Neural progenitor cell (in vitro differentiated cells): ENCODE measurements at regions not wholly inside any gene's neighbourhood (a gene's known extent, or its start where the extent isn't known, plus 50 kb on each side); places are given as distances from the start of the nearest gene placed in this dataset.

Experiments used
- DNase-seq: peaks from one replicate; pipeline ENCODE4 v3.0.0-alpha.2; 2016; ENCODE audit warnings: low spot score
- H2AFZ ChIP-seq: fragments of 200-600 bp; sonication (generic); replicated peaks from 2 replicates; pipeline ENCODE4 v1.6.1; 2016; ENCODE audit warnings: antibody characterized with exemption
- H3F3A ChIP-seq: fragments of 200-600 bp; sonication (generic); 2 replicates; pipeline ENCODE4 v1.6.1; 2016; ENCODE audit warnings: antibody characterized with exemption, low read depth
- H3K27ac ChIP-seq: fragments of 200-600 bp; sonication (generic); 2 replicates; pipeline ENCODE4 v1.5.1; 2016; ENCODE audit warnings: mild to moderate bottlenecking
- H3K27me3 ChIP-seq: fragments of 200-600 bp; sonication (generic); 2 replicates; pipeline ENCODE4 v1.6.1; 2016; ENCODE audit warnings: mild to moderate bottlenecking, moderate library complexity
- H3K36me3 ChIP-seq: fragments of 200-600 bp; sonication (generic); 2 replicates; pipeline ENCODE4 v1.5.1; 2016
- H3K4me1 ChIP-seq: fragments of 200-600 bp; sonication (generic); 2 replicates; pipeline ENCODE4 v1.6.1; 2016; ENCODE audit warnings: mixed run types
- H3K4me2 ChIP-seq: fragments of 200-600 bp; sonication (generic); 2 replicates; pipeline ENCODE4 v1.6.1; 2016
- H3K4me3 ChIP-seq: fragments of 200-600 bp; sonication (generic); 2 replicates; pipeline ENCODE4 v1.5.1; 2016
- H3K79me2 ChIP-seq: fragments of 200-600 bp; sonication (generic); 2 replicates; pipeline ENCODE4 v1.6.1; 2016; ENCODE audit warnings: low read depth
- H3K9ac ChIP-seq: fragments of 200-600 bp; sonication (generic); 2 replicates; pipeline ENCODE4 v1.6.1; 2016
- H3K9me3 ChIP-seq: fragments of 200-600 bp; sonication (generic); 2 replicates; pipeline ENCODE4 v1.5.1; 2016; ENCODE audit warnings: low read depth
- H4K20me1 ChIP-seq: fragments of 200-600 bp; sonication (generic); 2 replicates; pipeline ENCODE4 v1.6.1; 2016; ENCODE audit warnings: low read depth
- H3K27ac Mint-ChIP-seq: 3 replicates; pipeline ENCODE4 v1.8.0; 2021; ENCODE audit warnings: mixed read lengths
- H3K27me3 Mint-ChIP-seq: 2 replicates; pipeline ENCODE4 v1.8.0; 2022; ENCODE audit warnings: low read depth, mild to moderate bottlenecking, inconsistent platforms, moderate library complexity, mixed read lengths; ENCODE audit not compliant: insufficient read depth
- H3K36me3 Mint-ChIP-seq: 3 replicates; pipeline ENCODE4 v1.8.0; 2021; ENCODE audit warnings: mixed read lengths
- H3K4me1 Mint-ChIP-seq: 3 replicates; pipeline ENCODE4 v1.8.0; 2021; ENCODE audit warnings: mixed read lengths
- H3K4me3 Mint-ChIP-seq: 3 replicates; pipeline ENCODE4 v1.8.0; 2021; ENCODE audit warnings: mild to moderate bottlenecking, moderate library complexity, mixed read lengths
- H3K9me3 Mint-ChIP-seq: 3 replicates; pipeline ENCODE4 v1.8.0; 2020; ENCODE audit warnings: mixed read lengths
- CTCF ChIP-seq: fragments of 200-600 bp; sonication (generic); IDR thresholded peaks from 2 replicates; pipeline ENCODE4 v1.5.1; 2017; ENCODE audit warnings: antibody characterized with exemption, mild to moderate bottlenecking
- EZH2 ChIP-seq: fragments of 200-600 bp; sonication (generic); IDR thresholded peaks from 2 replicates; pipeline ENCODE4 v1.6.1; 2017; ENCODE audit warnings: antibody characterized with exemption, mild to moderate bottlenecking, moderate library complexity
- EZH2phosphoT487 ChIP-seq: fragments of 200-600 bp; sonication (generic); IDR thresholded peaks from 2 replicates; pipeline ENCODE4 v1.6.1; 2017; ENCODE audit warnings: antibody characterized with exemption

DNA sequence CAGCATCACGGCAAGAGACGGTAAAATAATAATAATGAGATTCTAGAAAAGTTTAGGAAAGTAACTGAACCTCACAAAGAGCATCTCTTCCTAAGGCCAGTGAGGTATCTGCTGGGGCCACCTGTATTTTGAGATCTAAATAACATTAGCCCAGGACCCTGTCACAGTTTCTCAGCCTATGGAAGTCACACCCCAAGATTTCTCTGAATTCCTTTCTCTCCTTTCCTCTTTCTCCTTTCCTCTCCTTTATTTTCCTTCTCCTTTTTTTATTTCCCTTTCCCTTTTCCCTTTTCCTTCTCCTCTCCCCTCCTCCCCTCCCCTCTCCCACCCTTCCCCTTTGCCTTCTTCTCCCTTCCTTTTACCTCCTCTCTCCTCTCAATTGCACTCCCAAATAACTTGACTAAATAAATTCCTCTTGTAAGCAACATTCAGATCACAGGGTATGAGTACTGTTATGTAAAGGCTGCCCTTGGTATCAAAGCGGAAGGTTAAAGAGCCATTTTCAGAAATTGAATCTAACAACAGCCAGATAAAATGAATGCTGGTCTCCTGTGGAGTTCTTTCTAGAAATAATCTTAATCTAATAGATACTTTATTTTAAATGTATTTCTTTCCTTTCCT lies 506.2 kb downstream of the EPM2A start:
- Histone ChIP-seq H3K27ac (no peak overlapping the region), H3K79me2 (no peaks in the 10 kb centered on the region), H4K20me1 (no peaks in the 10 kb centered on the region), H3K9me3 (no peaks in the 10 kb centered on the region), H3K36me3 (no peaks in the 10 kb centered on the region), H3K27me3 (no peaks in the 10 kb centered on the region), H3K4me1 (no peaks in the 10 kb centered on the region), H3F3A (no peaks in the 10 kb centered on the region), H3K9ac (no peak overlapping the region), H3K4me2 (no peak overlapping the region), H3K4me3 (no peak overlapping the region), H2AFZ (no peak overlapping the region)
- TF ChIP-seq EZH2 (no peak), CTCF (no peak), EZH2phosphoT487 (no peak)
- peaks cover 8% of the 10 kb centered on the region for H3K9me3 Mint-ChIP-seq
- H3K4me1 Mint-ChIP-seq, result peaks cover 2% of the 10 kb centered on the region
- H3K36me3 Mint-ChIP-seq, result no peaks in the 10 kb centered on the region
- no peak overlapping the region for H3K27ac Mint-ChIP-seq
- H3K4me3 Mint-ChIP-seq, result no peak overlapping the region
- peaks cover 3% of the 10 kb centered on the region for H3K27me3 Mint-ChIP-seq
- no peak for DNase-seq

GRCh38 chr6:145233955-145234354 lies 501.4 kb downstream of the EPM2A start:
- H3K4me3 Mint-ChIP-seq, result no peak overlapping the region
- H3K36me3 Mint-ChIP-seq, result no peaks in the 10 kb centered on the region

DNA sequence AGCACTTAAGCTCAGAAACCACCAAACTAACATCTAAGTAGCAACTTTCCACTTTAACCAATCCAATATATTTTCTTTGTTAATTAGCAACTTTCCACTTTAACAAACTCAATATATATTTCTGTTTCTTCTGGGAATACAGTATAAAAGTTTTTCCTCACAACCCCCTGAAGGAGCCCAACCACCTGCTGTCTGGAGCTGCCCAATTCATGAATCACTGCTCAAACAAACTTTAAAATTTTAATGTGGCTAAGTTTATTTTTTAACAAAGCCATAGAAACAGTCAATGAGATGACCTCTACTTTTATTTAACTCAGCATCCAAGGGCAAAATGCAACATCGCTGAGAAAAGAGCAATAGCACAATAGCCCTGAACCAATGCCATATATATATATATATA lies 500.1 kb downstream of the EPM2A start:
- Mint-ChIP-seq H3K27ac (no peak overlapping the region), H3K4me3 (no peak overlapping the region), H3K9me3 (peaks cover 9% of the 10 kb centered on the region), H3K36me3 (no peaks in the 10 kb centered on the region), H3K4me1 (peaks cover 13% of the 10 kb centered on the region), H3K27me3 (peaks cover 5% of the 10 kb centered on the region)
- Histone ChIP-seq H3K4me2 (no peak overlapping the region), H3K9ac (no peak overlapping the region), H3K4me3 (no peak overlapping the region), H3K79me2 (no peaks in the 10 kb centered on the region), H3K4me1 (peaks cover 17% of the 10 kb centered on the region), H4K20me1 (no peaks in the 10 kb centered on the region), H3K27ac (no peak overlapping the region), H3K9me3 (no peaks in the 10 kb centered on the region), H3K27me3 (no peaks in the 10 kb centered on the region), H3F3A (peaks cover 4% of the 10 kb centered on the region), H2AFZ (no peak overlapping the region), H3K36me3 (no peaks in the 10 kb centered on the region)
- TF ChIP-seq CTCF, result no peak
- no peak for TF ChIP-seq EZH2
- no peak for TF ChIP-seq EZH2phosphoT487
- no peak for DNase-seq

More at GRCh38 chr6:145233955-145234354, 501.4 kb downstream of the EPM2A start:
- TF ChIP-seq EZH2phosphoT487, result no peak
- no peak for TF ChIP-seq EZH2
- TF ChIP-seq CTCF, result no peak
- H3K27me3 Mint-ChIP-seq, result peaks cover 5% of the 10 kb centered on the region
- H3K36me3 ChIP-seq, result no peaks in the 10 kb centered on the region
- peaks cover 17% of the 10 kb centered on the region for H3K4me1 ChIP-seq
- H3K79me2 ChIP-seq, result no peaks in the 10 kb centered on the region
- H3K4me3 ChIP-seq, result no peak overlapping the region
- DNase-seq, result peak; percentile 11
- peaks cover 13% of the 10 kb centered on the region for H3K4me1 Mint-ChIP-seq
- no peaks in the 10 kb centered on the region for H4K20me1 ChIP-seq
- H3F3A ChIP-seq, result peaks cover 4% of the 10 kb centered on the region
- peak overlapping the region; percentile 21 for H3K27ac ChIP-seq
- no peaks in the 10 kb centered on the region for H3K9me3 ChIP-seq
- H3K4me2 ChIP-seq, result no peak overlapping the region
- peaks cover 9% of the 10 kb centered on the region for H3K9me3 Mint-ChIP-seq
- no peak overlapping the region for H3K9ac ChIP-seq
- H2AFZ ChIP-seq, result no peak overlapping the region
- H3K27me3 ChIP-seq, result no peaks in the 10 kb centered on the region
- no peak overlapping the region for H3K27ac Mint-ChIP-seq
